Gastroesophageal sphincter (tissue), 3 donors: ENCODE measurements at regions not wholly inside any gene's neighbourhood (a gene's known extent, or its start where the extent isn't known, plus 50 kb on each side); places are given as distances from the start of the nearest gene placed in this dataset.

Source experiments
- CTCF ChIP-seq, 4 experiments: fragments of 200-600 bp in 2 of 4; fragments of 450-650 bp in 2 of 4; sonication (generic) in 1 of 4; IDR thresholded peaks; one replicate each; pipeline ENCODE4 v1.5.1; 2017 to 2019; ENCODE audit warnings: antibody characterized with exemption in 4 of 4, mild to moderate bottlenecking in 2 of 4, moderate library complexity in 2 of 4
- POLR2AphosphoS5 ChIP-seq: sonication (generic); formaldehyde crosslinking; IDR thresholded peaks from one replicate; pipeline ENCODE4 v1.6.1; 2017; ENCODE audit warnings: antibody characterized with exemption

GRCh38 chrX:139120760-139121159 lies 409.2 kb upstream of the FGF13 start:
- TF ChIP-seq CTCF (IDR thresholded peaks at IDR 0.05) (no peak), POLR2AphosphoS5 (no peak)
